NB4 (cell line): ENCODE measurements at regions not wholly inside any gene's neighbourhood (a gene's known extent, or its start where the extent isn't known, plus 50 kb on each side); places are given as distances from the start of the nearest gene placed in this dataset.

ENCODE experiments used
- CTCF ChIP-seq: IDR thresholded peaks from one replicate; pipeline ENCODE4 v1.5.1; 2012; ENCODE audit warnings: low read depth, low read length
- MYC ChIP-seq: IDR thresholded peaks from 2 replicates; pipeline ENCODE4 v1.6.1; 2011; ENCODE audit warnings: low read depth, low read length
- POLR2A ChIP-seq: IDR thresholded peaks from 2 replicates; pipeline ENCODE4 v1.6.1; 2011; ENCODE audit warnings: mild to moderate bottlenecking; ENCODE audit not compliant: insufficient read length; ENCODE audit errors: extremely low read depth

GRCh38 chr1:67890857-67891256, 57.6 kb upstream of the GNG12 start:
- TF ChIP-seq CTCF (no peak), POLR2A (no peak), MYC (no peak)
